PC-3 (cell line): ENCODE measurements at regions not wholly inside any gene's neighbourhood (a gene's known extent, or its start where the extent isn't known, plus 50 kb on each side); places are given as distances from the start of the nearest gene placed in this dataset.

ENCODE experiments used
- ATAC-seq: fragments of 200-7000 bp; cut with Tn5 transposase; 2 replicates; pipeline ENCODE4 v1.9.1; 2020; ENCODE audit warnings: mild to moderate bottlenecking, moderate library complexity
- BruUV-seq: library from RNA; stranded (reverse); fragments of 400-500 nt; replicated peaks from 2 replicates; lab custom pipeline; 2021; lab: Mats Ljungman, UMichigan
- CTCF ChIA-PET: fragments of 300-600 bp; sonication (Branson Sonifier 250); formaldehyde crosslinking; loops from one replicate; lab custom pipeline; 2022; ENCODE audit warnings: antibody characterized with exemption; lab: Charles Lee
- POLR2A ChIA-PET: fragments of 300-600 bp; sonication (Branson Sonifier 250); formaldehyde crosslinking; loops from one replicate; lab custom pipeline; 2022; ENCODE audit warnings: antibody characterized with exemption; ENCODE audit not compliant: unreplicated experiment; lab: Charles Lee
- DNase-seq: peaks from one replicate; pipeline ENCODE4 v3.0.0-alpha.2; 2015
- H2AFZ ChIP-seq: fragments of 300-600 bp; sonication (generic); 2 replicates; pipeline ENCODE4 v1.6.0; 2016; ENCODE audit warnings: antibody characterized with exemption, low read length
- H3F3A ChIP-seq: fragments of 300-600 bp; sonication (generic); one replicate; pipeline ENCODE4 v1.6.0; 2017; ENCODE audit warnings: antibody characterized with exemption, low read length, control low read depth, mild to moderate bottlenecking; ENCODE audit not compliant: unreplicated experiment
- H3K27ac ChIP-seq: fragments of 300-600 bp; sonication (generic); 2 replicates; pipeline ENCODE4 v1.5.1; 2016; ENCODE audit warnings: mild to moderate bottlenecking, low read length
- H3K27me3 ChIP-seq: fragments of 300-600 bp; sonication (generic); 2 replicates; pipeline ENCODE4 v1.6.1; 2016; ENCODE audit warnings: low read length, mixed read lengths
- H3K36me3 ChIP-seq: fragments of 300-600 bp; sonication (generic); 2 replicates; pipeline ENCODE4 v1.6.1; 2016; ENCODE audit warnings: low read depth, mixed run types, low read length, mixed read lengths
- H3K4me1 ChIP-seq: fragments of 300-600 bp; sonication (generic); 2 replicates; pipeline ENCODE4 v1.5.1; 2016; ENCODE audit warnings: low read length; ENCODE audit not compliant: insufficient read depth
- H3K4me2 ChIP-seq: fragments of 300-600 bp; sonication (generic); 2 replicates; pipeline ENCODE4 v1.6.0; 2016; ENCODE audit warnings: low read length
- H3K4me3 ChIP-seq: fragments of 300-600 bp; sonication (generic); 2 replicates; pipeline ENCODE4 v1.5.1; 2016; ENCODE audit warnings: mild to moderate bottlenecking, low read length, mixed read lengths
- H3K79me2 ChIP-seq: fragments of 300-600 bp; sonication (generic); 2 replicates; pipeline ENCODE4 v1.6.1; 2017; ENCODE audit warnings: low read length, mixed read lengths
- H3K9ac ChIP-seq: fragments of 300-600 bp; sonication (generic); 2 replicates; pipeline ENCODE4 v1.6.0; 2016; ENCODE audit warnings: mild to moderate bottlenecking, low read length
- H3K9me2 ChIP-seq: fragments of 300-600 bp; sonication (generic); replicated peaks from 2 replicates; pipeline ENCODE4 v1.6.1; 2016; ENCODE audit warnings: mixed run types, low read length, mixed read lengths
- H3K9me3 ChIP-seq: fragments of 300-600 bp; sonication (generic); 2 replicates; pipeline ENCODE4 v1.6.1; 2016; ENCODE audit warnings: low read length, mixed read lengths
- H4K20me1 ChIP-seq: fragments of 300-600 bp; sonication (generic); 2 replicates; pipeline ENCODE4 v1.6.1; 2016; ENCODE audit warnings: low read length, mixed read lengths
- EZH2 ChIP-seq: fragments of 300-600 bp; sonication (generic); IDR thresholded peaks from one replicate; pipeline ENCODE4 v1.6.1; 2017; ENCODE audit warnings: antibody characterized with exemption, mild to moderate bottlenecking, low read length; ENCODE audit not compliant: unreplicated experiment
- EZH2phosphoT487 ChIP-seq: fragments of 300-600 bp; sonication (generic); IDR thresholded peaks from 2 replicates; pipeline ENCODE4 v1.6.1; 2018; ENCODE audit warnings: mild to moderate bottlenecking, antibody characterized with exemption, low read length, borderline replicate concordance
- intact Hi-C: fragments of 100-400 bp; cut with micrococcal nuclease; formaldehyde crosslinking; loops from 2 replicates; pipeline ENCODE4 v1.9.0; 2023
- TF ChIP-seq, protein P1 (sequence below): fragments of 300-600 bp; sonication (generic); conservative IDR thresholded peaks from 2 replicates; pipeline ENCODE4 v1.5.1; 2017; ENCODE audit warnings: antibody characterized with exemption, low read depth, mild to moderate bottlenecking, low read length

DNA sequence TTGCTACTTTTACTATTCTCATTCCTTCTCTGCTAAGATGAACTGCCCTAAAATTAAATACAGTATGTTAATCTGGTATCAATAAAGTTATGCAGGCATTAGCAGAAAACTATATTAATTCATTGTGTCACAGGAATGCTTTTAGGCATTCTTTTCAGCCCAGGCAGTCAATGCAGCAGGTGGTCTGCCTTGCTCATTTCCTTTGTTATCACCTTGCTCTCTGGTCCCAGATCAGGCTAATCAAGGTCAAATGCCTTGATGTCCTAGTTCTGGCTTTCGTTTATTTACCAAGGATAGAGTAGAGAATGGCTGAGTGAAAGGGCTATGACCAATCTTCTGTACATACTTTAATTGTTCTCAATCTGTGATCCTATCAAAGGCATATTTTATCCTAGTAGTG, 1023.6 kb downstream of the TMEM182 start:
- intact Hi-C loops, result no loop called here
- Histone ChIP-seq H3K27ac (no peak overlapping the region), H3K79me2 (no peaks in the 10 kb centered on the region), H3K9ac (no peak overlapping the region), H3K9me2 (no peaks in the 10 kb centered on the region), H3K4me1 (peaks cover 12% of the 10 kb centered on the region), H3F3A (no peaks in the 10 kb centered on the region), H4K20me1 (no peaks in the 10 kb centered on the region), H3K27me3 (no peaks in the 10 kb centered on the region), H3K36me3 (no peaks in the 10 kb centered on the region), H3K4me3 (no peak overlapping the region), H3K9me3 (no peaks in the 10 kb centered on the region), H2AFZ (no peak overlapping the region), H3K4me2 (no peak overlapping the region)
- POLR2A ChIA-PET, result no interaction called here
- CTCF ChIA-PET, result no interaction called here
- no peak for ATAC-seq
- BruUV-seq, result no TSS peak
- TF ChIP-seq, protein P1, sequence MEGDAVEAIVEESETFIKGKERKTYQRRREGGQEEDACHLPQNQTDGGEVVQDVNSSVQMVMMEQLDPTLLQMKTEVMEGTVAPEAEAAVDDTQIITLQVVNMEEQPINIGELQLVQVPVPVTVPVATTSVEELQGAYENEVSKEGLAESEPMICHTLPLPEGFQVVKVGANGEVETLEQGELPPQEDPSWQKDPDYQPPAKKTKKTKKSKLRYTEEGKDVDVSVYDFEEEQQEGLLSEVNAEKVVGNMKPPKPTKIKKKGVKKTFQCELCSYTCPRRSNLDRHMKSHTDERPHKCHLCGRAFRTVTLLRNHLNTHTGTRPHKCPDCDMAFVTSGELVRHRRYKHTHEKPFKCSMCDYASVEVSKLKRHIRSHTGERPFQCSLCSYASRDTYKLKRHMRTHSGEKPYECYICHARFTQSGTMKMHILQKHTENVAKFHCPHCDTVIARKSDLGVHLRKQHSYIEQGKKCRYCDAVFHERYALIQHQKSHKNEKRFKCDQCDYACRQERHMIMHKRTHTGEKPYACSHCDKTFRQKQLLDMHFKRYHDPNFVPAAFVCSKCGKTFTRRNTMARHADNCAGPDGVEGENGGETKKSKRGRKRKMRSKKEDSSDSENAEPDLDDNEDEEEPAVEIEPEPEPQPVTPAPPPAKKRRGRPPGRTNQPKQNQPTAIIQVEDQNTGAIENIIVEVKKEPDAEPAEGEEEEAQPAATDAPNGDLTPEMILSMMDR, result no peak
- TF ChIP-seq EZH2phosphoT487 (no peak), EZH2 (no peak)
- no peak for DNase-seq

DNA sequence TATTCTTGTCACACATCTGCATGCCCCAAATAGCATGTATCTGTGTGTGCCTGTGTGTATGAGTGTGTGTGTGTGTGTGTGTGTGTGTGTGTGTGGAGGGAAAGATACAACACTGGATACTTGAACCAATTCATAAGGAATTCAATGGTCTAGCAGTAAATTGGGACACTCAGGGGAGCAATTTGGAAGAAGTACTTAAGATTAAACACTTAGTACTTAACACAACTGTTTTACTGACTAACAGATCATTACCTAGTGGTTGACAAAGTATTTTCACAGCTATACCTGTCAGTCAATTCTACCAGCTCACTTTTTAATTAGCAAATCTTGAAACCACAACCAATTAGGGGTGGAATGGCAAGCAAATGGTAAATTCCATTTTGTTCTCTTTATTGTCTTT, 1024.1 kb downstream of the TMEM182 start:
- no peaks in the 10 kb centered on the region for H3K36me3 ChIP-seq
- ChIA-PET CTCF (no interaction called here), POLR2A (no interaction called here)
- H4K20me1 ChIP-seq, result no peaks in the 10 kb centered on the region
- H3K9me2 ChIP-seq, result no peaks in the 10 kb centered on the region
- no peaks in the 10 kb centered on the region for H3K9me3 ChIP-seq
- ATAC-seq (no peak), DNase-seq (no peak)
- no peak overlapping the region for H2AFZ ChIP-seq
- no TSS peak for BruUV-seq
- no peaks in the 10 kb centered on the region for H3K79me2 ChIP-seq
- intact Hi-C loops, result no loop called here
- H3K27me3 ChIP-seq, result no peaks in the 10 kb centered on the region
- no peak overlapping the region for H3K27ac ChIP-seq
- TF ChIP-seq EZH2phosphoT487 (no peak), EZH2 (no peak)
- TF ChIP-seq, protein P1, result no peak
- H3K4me3 ChIP-seq, result no peak overlapping the region
- no peaks in the 10 kb centered on the region for H3F3A ChIP-seq
- peaks cover 12% of the 10 kb centered on the region for H3K4me1 ChIP-seq
- no peak overlapping the region for H3K9ac ChIP-seq
- no peak overlapping the region for H3K4me2 ChIP-seq

DNA sequence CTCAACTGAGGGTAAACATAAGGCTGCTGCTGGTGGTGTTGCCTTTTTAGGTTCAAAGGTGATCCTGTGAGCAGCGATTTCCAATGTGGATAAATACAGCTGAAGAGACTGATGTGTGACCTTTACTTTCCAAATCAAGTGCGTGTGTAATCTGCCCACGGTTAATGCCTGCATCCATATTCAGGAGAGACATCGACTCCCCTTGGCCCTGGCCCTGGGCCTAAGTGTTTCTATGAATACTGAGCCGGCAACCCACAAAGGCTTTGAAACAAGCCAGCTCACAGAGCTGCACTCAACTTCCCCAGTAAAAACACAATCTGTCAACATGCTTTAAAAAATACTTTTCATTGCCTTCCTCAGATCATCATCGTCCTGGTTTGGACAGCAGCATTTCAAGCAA, 1026.6 kb downstream of the TMEM182 start:
- peaks cover 12% of the 10 kb centered on the region for H3K4me1 ChIP-seq
- H3K36me3 ChIP-seq, result no peaks in the 10 kb centered on the region
- H3F3A ChIP-seq, result no peaks in the 10 kb centered on the region
- POLR2A ChIA-PET, result no interaction called here
- intact Hi-C loops, result no loop called here
- no peak overlapping the region for H2AFZ ChIP-seq
- no peak overlapping the region for H3K4me2 ChIP-seq
- CTCF ChIA-PET, result no interaction called here
- TF ChIP-seq EZH2, result no peak
- no peak for TF ChIP-seq EZH2phosphoT487
- TF ChIP-seq, protein P1, result no peak
- no peak overlapping the region for H3K9ac ChIP-seq
- H3K27ac ChIP-seq, result no peak overlapping the region
- no peaks in the 10 kb centered on the region for H3K27me3 ChIP-seq
- DNase-seq (no peak), ATAC-seq (no peak)
- BruUV-seq, result no TSS peak
- no peaks in the 10 kb centered on the region for H3K9me2 ChIP-seq
- no peaks in the 10 kb centered on the region for H3K9me3 ChIP-seq
- no peak overlapping the region for H3K4me3 ChIP-seq
- no peaks in the 10 kb centered on the region for H3K79me2 ChIP-seq
- H4K20me1 ChIP-seq, result no peaks in the 10 kb centered on the region
